ENCODE measurements at regions not wholly inside any gene's neighbourhood (a gene's known extent, or its start where the extent isn't known, plus 50 kb on each side); places are given as distances from the start of the nearest gene placed in this dataset.
"Not testable (repeated sequence)": the region's sequence is repeated elsewhere in the genome, so short reads cannot be mapped to it uniquely, and the experiment has no call there.

DNA sequence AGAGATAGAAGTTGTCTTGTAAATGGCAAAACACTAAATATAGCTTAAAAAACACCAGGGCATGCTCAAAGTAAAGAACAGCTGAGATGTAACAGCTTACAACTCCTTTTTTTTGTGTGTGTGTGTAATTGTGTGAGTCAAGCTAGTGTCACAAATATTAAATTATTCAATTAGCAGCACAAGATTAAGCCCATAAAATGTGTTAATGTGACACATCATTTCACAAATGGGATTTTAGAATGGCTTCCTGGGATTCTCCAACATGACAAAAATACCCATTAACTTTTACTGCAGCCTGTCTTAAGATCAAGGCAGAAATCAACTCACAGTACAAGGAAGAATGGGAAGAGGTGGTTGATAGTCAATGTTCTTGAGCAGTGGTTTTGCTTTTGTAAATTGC is 251.4 kb downstream of the KIF20B start:
- DNase-seq, result no peak

DNA sequence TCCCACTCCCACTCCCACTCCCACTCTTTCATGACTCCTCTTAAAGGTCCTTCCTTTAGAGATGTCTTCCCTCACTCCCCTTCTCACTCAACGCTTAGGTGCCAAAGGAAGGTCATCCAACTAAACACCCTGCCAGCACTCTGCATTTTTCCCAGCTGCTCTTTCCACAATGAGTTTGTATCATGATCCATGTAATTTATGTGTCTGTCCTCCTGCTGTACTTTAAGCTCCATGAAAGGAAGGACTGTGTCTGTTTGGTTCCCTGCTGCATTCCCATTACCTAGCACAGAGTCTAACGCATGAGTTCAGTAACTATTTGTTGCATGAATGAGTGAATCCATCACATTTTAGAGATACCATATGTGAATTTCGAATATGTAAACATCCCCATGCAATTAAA is 252.7 kb downstream of the KIF20B start:
- DNase-seq, result no peak

DNA sequence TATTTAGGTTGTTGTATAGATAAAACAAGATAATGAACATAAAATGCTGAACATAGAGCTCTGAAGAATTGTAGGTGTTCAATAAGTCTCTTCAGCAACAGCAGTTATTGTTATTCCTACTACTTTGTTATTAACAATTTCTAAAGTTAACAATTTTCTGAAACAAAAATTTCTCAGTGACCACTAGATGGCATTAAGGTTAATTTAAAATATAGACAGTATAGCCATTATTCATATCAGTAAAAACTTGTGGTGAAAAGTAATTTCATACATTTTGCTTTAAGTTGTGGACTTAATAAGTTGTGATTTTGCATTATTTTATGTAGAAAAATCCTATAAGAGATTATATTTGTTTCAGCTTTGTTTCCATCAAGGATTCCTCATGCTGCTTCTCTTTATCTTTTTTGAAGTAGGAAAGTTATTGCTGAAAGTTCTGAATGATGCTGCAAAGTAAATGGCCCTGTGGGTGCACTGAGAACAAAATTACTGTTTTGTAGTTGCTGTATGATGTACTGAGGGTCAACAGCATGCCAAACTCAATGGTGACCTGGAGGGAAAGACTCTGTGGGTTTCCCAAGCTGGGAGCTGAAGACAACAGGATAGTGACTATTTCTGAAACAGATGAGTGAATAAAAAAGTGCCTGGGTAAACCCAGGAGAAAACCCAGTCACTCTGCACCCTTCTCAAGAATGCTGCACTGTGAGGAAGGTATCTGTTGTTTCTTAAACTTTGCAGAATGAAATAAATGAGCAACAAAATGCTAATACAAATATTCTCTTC is 253.6 kb downstream of the KIF20B start:
- DNase-seq, result no peak

DNA sequence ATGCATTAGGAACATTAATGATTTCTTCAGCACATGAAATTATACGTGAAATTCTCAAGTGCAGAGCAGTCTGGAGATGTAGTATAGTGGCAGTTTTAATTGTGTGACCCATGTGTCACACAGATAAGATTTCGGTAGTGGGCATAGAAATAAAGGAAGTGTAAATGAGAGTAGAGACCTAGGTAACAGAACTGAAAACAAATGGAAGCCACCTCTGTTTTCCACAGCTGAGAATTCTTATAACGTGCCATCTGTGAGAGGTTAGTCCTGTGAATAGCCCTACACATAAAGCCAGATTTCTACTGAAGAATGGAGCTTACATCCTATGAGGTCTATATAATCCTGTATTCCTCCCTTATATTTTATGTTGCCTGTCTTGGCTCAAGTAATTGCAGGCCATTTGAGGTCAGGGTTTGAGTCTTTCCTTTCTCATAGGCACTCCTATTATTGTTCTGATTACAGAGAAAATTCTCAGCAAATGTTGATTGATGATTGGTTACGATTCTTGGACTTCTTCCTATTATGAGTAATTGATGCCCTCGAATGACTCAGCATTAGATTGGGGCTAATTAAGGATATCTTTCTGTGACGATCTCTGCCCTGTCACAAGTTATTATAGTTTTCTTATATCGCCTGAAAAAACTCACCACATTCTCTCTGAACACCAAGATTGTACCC is 258.2 kb downstream of the KIF20B start:
- no peak for DNase-seq

DNA sequence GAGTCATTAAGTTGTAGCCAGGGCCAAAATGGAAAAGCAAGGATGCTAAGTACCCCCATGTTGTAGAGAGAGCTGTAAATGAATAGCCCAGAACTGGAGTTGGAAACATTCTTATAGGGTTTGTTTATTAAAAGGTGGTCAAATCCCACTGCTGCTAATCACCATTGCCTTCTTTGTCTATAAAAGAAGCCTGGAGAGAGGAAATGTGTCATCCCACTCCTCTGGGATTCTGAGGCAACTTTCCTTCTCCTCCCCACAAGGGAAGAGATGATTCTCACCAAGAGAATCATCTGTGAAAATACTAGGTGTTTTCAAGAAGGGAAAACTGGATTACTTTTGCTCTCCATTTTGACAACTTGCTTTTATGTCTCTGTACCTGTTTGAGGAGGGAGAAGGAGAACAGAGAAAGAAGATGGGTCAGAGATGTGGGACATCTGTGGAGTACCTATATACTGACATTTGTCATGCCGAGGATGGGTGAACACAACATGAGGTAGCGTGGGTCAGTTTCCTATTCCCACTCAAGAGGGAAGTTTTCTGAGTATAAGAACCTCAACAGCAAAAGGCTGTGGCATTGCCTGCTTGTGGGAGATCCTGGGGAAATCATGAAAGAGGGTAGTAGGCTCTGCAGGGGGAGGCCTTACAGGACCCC is 262.2 kb downstream of the KIF20B start:
- no peak for DNase-seq

DNA sequence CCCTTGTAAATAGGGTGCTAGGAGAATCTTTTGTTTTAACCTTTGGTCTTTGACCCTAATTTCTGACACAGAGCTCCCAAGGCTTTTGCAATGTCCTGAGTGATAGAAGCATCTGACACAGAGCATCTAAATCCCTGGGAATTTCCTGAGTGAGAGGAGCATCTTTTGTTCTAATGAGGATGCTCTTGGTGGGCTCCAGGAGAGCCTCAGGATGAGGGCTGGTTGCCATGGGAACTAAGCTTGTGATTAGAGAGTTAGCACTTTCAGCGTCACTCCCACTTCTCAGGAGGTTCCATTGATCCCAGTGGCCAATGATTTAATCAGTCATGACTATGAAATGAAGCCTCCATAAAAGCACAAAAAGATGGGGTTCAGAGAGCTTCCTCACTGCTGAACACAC is 264.8 kb downstream of the KIF20B start:
- no peak for DNase-seq

DNA sequence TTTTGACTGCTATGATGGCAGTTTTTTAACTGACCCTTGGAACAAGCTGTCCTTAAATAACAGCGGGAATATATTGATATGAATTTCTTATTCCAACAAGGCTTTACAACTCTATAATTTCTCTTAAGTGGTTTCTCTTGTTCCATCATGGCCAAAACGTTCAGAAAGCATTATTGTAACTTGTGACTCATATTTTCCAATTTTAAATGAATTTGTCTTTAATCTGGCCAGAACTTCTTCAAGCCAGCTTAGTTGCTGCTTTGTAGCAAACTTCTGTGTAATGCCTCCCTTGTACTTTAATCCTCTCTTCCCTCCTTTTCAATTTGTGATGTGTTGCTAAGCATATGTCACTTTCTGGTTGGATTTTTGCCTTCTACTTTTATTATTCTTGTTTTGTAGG is 271.9 kb downstream of the KIF20B start:
- no peak for DNase-seq

DNA sequence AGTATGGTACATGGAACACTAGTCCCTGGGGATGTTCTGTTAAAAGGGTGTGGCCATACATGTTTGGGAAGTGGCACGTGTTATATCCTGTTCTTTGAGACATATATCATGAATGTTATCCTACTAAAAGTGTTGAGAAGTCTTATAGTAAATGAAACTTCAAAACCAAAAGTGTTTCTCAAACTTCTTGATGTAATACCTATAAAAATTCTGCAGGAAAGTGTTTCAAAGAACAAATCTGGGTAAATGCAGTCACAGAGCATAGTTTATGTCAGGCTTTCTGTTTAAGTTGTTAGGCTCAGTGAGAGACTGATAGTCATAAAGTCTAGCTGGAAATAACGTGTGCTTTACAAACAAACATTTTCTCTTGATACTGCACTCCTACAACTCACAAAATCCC is 273.7 kb downstream of the KIF20B start:
- DNase-seq, result no peak

DNA sequence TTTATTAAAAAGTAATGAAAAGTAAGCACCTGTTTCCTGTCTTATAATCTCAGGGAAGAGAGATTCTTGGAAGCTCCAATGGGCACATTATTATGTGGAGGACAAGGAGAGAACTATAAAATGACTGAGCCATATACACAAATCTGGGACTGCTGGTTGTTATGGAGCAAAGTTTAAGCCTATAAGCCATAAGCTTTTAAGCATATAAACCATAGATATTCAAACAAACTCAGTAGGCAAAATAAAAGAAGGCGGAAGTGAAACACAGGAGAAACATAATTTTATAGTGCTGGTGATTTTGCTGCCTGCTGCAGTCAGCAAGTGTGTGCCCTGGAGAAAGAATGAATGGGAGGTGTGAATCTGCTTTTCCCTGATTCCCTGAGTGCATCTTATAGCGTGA is 274.4 kb downstream of the KIF20B start:
- DNase-seq, result no peak

DNA sequence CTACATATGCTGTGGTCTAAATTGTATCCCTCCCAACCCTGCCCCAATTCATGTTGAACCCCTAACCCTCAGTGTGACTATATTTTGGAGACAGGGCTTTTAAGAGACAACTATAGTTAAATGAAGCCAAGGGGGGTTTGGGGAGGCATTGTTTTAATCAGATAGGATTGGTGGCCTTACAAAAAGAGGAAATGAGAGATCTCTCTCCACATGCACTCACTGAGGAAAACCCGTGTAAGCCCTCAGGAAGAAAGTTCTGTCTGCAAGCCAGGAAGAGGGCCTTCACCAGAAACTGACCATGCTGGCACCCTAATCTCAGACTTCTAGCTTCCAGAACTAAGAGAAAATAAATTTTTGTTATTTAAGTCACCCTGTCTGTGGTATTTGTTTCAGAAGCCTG is 276.7 kb downstream of the KIF20B start:
- DNase-seq, result no peak

DNA sequence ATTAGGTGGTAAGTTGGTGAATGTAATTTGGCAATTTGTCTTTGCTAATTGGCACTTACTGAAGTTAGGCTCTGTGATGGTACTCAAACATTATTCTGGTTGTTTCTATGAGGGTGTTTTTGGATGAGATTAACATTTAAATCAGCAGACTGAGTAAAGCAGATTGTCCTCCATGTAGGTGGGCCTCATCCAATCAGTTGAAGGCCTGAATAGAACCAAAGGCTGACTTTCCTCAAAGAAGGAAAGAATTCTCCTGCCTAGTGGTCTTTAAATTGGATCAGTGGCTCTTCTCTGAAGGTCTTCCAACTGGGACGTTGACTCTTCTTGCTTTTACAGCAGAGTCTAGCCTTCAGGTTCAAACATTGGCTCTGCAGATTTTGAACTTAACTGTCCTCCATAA is 278.3 kb downstream of the KIF20B start:
- DNase-seq, result no peak

DNA sequence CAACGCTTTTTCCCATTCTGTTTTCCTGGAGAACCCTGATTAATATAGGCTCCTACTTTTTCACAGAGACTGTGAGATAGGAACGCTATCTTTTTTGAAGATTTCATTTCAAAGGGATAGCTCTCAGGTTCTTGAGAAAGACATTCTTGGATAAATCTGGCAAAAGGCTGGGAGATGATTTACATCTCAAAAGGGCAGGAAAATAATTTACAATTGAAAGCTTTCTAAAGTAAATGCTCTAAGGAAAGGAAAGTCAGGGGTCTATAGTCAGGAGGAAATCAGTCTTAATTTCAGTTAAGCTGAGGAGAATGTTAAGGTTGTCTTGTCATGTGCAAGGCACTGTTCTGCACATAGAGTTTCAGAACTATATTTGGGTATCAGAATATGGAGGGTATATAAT is 278.8 kb downstream of the KIF20B start:
- no peak for DNase-seq

DNA sequence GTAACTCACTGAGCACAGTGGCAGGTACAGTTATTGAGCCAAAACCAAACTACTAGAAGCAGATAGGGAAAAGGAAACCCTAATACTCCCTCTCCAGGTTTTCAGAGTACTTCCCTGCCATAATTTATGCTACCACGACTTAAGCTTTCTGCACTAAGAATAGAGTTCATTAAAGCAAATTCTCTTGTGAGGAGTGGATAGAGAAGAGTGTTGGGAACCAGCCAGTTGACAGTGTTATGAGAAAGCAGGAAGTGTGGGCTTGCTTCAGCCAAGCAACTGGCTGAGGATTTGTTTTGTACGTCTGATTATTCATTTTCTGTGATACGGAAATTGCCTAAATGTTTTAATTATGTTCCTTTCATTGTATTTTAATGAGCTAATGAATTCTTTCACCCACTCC is 280.5 kb downstream of the KIF20B start:
- no peak for DNase-seq

DNA sequence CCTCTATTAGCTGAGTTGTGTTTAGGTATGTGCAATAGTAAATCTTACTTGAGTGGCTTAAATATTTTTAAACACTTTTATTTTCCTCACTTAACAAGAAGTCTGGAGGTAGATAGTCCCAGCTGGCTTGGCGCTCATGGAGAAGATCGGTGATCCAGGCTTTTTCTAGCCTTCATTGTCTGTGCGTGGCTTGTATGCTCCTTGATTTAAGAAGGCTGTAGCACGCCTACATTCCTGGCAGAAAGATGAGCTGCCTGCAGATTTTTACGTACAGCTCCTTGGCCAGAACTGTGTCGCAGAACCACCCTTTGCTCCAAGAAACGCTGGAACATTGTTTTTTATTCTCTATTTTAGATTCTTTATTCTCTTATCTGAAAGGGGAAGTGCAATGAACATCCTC is 284.1 kb downstream of the KIF20B start:
- no peak for DNase-seq

DNA sequence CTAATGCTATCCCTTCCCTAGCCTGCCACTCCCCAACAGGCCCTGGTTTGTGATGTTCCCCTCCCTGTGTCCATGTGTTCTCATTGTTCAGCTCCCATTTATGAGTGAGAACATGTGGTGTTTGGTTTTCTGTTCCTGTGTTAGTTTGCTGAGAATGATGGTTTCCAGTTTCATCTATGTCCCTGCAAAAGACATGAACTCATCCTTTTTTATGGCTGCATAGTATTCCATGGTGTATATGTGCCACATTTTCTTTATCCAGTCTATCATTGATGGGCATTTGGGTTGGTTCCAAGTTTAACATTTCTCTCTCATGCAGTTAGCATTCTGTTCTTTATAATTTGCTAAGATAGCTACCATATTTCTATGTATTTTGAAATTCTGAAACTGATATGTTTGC is 287.0 kb downstream of the KIF20B start:
- not testable (repeated sequence) for DNase-seq

DNA sequence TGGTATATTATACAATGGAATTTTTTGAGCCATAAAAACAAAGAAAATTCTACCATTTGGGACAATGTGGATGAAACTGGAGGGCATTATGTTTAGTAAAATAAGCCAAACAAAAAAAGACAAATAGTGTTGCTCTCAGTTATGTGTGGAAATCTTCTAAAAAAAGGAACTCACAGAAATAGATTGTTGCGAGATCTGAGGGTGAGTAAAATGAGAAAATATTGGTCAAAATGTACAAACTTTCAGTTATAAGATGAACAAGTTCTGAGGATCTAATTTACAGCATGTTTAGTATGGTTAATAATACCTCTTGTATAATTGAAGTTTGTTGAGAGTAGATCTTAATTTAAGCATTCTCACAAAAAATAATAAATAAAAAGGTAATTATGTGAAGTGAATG is 291.2 kb downstream of the KIF20B start:
- DNase-seq, result no peak

DNA sequence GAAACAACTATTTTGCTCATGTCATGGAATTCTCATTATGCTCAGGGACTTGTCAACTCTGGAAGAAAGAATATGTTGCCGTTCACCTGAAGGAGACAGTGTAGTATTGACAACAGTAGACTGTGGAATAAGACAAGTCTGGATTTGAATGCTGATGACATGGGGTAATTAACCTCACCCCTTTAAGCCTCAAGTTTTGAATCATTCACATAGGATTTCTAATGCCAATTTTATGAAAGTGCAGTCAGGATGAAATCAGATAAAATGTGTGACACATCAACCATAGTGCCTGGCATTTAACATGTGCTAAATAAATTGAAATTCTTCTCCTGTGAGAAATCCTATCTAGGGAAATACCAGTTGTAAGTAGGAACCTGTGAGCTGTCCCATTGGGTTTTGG is 305.8 kb downstream of the KIF20B start:
- no peak for DNase-seq

DNA sequence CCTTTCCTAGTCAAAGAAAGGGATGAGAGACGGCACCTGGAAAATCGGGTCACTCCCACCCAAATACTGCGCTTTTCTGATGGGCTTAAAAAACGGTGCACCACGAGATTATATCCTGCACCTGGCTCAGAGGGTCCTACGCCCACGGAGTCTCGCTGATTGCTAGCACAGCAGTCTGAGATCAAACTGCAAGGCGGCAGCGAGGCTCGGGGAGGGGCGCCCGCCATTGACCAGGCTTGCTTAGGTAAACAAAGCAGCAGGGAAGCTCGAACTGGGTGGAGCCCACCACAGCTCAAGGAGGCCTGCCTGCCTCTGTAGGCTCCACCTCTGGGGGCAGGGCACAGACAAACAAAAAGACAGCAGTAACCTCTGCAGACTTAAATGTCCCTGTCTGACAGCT is 309.9 kb downstream of the KIF20B start:
- DNase-seq, result not testable (repeated sequence)

DNA sequence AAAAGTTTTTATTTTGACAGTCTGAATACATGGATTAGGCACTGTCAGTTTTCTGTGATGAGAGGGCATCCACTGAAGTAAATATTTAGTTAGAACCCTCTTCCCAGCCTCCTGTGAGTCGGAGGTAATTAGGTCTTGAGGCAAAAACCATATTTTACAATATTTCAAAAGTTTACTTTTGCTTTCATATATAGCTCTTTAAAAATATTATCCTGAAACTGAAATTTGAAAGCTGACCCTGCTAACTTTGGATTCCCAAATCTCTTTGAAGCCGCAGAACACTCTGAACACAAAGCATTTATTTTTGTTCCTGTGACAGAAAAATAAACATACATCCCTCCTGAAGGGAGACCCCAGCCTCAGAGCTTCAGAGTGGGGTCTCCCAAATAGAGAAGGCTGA is 317.4 kb downstream of the KIF20B start:
- no peak for DNase-seq

DNA sequence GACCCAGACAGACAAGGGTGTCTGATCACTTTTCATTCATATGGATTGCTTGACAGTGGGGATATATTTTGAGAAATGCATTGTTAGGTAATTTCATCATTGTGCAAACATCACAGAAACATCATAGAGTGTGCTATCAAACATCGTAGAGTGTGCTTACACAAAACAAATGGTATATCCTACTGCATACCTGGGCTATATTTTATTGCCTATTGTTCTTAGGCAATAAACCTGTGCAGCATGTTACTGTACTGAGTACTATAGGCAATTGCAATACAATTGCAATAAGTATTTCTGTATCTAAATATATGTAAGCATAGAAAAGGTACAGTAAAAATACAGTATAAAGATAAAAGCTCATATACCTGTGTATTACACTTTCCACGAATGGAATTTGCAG is 319.1 kb downstream of the KIF20B start:
- DNase-seq, result no peak

DNA sequence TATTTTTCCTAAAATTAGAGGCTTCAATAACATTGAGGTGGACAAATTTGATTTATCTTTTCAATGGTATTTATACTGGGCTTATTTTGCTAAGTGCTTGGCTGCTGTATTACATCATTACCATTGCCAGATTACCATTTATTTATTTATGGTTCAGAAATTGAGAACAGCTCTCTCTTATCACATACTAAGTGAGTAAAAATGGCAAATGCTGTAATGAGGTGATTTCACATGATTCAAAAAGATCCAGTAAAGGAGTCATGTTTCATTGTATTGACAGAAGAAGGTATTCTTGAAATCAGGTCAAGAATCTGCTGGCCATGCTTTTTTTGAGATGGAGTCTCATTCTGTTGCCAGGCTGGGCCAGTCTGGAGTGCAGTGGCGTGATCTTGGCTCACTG is 322.6 kb downstream of the KIF20B start:
- DNase-seq, result no peak

DNA sequence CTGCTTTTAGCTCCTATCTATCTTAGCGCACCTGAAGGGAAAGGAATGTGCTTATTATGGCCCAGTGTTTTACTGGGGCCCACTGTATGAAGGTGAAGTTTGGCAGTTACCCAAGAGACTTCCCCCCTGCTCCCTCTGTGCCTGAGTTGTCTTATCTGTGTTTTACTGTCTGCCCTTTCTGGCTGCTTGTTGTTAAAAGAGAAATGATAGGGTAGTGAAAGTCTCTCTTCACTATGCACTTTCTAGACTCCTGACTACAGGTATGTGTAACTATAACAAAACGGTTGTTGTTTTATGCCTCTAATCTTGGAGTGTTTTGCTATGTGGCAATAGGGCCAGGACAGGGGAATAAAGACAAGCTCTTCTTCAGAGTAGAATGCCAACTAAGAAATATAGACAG is 326.9 kb downstream of the KIF20B start:
- no peak for DNase-seq

DNA sequence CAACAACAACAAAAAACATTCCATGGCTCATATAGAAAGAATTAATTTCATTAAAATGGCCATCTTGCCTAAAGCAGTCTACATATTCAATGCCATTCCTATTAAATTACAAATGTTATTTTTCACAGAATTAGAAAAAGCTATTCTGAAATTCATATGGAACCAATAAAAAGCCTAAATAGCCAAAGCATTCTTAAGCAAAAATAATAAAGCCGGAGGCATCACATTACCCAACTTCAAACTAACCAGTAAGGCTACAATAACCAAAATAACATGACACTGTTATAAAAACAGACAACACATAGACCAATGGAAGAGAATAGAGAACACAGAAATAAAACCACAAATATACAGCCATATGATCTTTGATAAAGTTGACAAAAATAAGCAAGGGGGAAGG is 330.4 kb downstream of the KIF20B start:
- DNase-seq, result no peak

DNA sequence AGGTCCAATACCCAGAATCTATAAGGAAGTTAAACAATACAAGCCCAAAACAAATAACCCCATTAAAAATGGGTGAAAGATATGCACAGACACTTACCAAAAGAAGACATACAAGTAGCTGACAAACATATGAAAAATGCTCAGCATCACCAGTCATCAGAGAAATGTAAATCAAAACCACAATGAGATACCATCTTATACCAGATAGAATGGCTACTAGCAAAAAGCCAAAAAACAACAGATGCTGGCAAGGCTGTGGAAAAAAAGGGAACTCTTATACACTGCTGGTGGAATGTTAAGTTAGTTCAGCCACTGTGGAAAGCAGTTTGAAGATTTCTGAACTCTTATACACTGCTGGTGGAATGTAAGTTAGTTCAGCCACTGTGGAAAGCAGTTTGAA is 331.1 kb downstream of the KIF20B start:
- DNase-seq, result no peak

Measured in CD4-positive, alpha-beta T cell treated with Interleukin-17A for 1 hour (primary cell).